GM23338 (cell line): ENCODE measurements at regions not wholly inside any gene's neighbourhood (a gene's known extent, or its start where the extent isn't known, plus 50 kb on each side); places are given as distances from the start of the nearest gene placed in this dataset.

ENCODE experiments used
- ATAC-seq: fragments of 200-7000 bp; cut with Tn5 transposase; 3 replicates; pipeline ENCODE4 v1.9.1; 2020
- DNase-seq: peaks from one replicate; pipeline ENCODE4 v3.0.0-alpha.2; 2015; ENCODE audit warnings: low spot score
- H2AFZ ChIP-seq: fragments of 200-600 bp; sonication (generic); 2 replicates; pipeline ENCODE4 v1.8.0; 2016; ENCODE audit warnings: antibody characterized with exemption, mild to moderate bottlenecking, moderate library complexity
- H3F3A ChIP-seq: fragments of 200-600 bp; sonication (generic); replicated peaks from 2 replicates; pipeline ENCODE4 v1.8.0; 2017; ENCODE audit warnings: antibody characterized with exemption, mixed run types, low read depth
- H3K27ac ChIP-seq: fragments of 200-600 bp; sonication (generic); 2 replicates; pipeline ENCODE4 v1.6.1; 2016; ENCODE audit warnings: low read depth
- H3K27me3 ChIP-seq: fragments of 200-600 bp; sonication (generic); 2 replicates; pipeline ENCODE4 v1.8.0; 2016; ENCODE audit warnings: mild to moderate bottlenecking, mixed run types, moderate library complexity; ENCODE audit not compliant: insufficient read depth
- H3K36me3 ChIP-seq: fragments of 200-600 bp; sonication (generic); 2 replicates; pipeline ENCODE4 v1.8.0; 2016; ENCODE audit warnings: mild to moderate bottlenecking; ENCODE audit not compliant: insufficient read depth
- H3K4me1 ChIP-seq: fragments of 200-600 bp; sonication (generic); 2 replicates; pipeline ENCODE4 v1.8.0; 2016; ENCODE audit warnings: mild to moderate bottlenecking, moderate library complexity; ENCODE audit not compliant: insufficient read depth
- H3K4me2 ChIP-seq: fragments of 200-600 bp; sonication (generic); 2 replicates; pipeline ENCODE4 v1.7.1; 2017; ENCODE audit warnings: mixed run types
- H3K4me3 ChIP-seq: fragments of 200-600 bp; sonication (generic); 2 replicates; pipeline ENCODE4 v1.6.1; 2016; ENCODE audit warnings: mixed run types
- H3K79me2 ChIP-seq: fragments of 200-600 bp; sonication (generic); replicated peaks from 2 replicates; pipeline ENCODE4 v1.8.0; 2017; ENCODE audit warnings: mild to moderate bottlenecking; ENCODE audit not compliant: insufficient read depth
- H3K9me2 ChIP-seq: fragments of 200-600 bp; sonication (generic); 2 replicates; pipeline ENCODE4 v1.8.0; 2017; ENCODE audit not compliant: insufficient read depth
- H4K20me1 ChIP-seq: fragments of 200-600 bp; sonication (generic); replicated peaks from 2 replicates; pipeline ENCODE4 v1.8.0; 2017; ENCODE audit warnings: mild to moderate bottlenecking; ENCODE audit not compliant: insufficient read depth
- H3K27ac Mint-ChIP-seq: 2 replicates; pipeline ENCODE4 v1.8.0; 2020; ENCODE audit warnings: inconsistent platforms, mild to moderate bottlenecking, moderate library complexity, mixed read lengths
- H3K27me3 Mint-ChIP-seq: 3 replicates; pipeline ENCODE4 v1.8.0; 2022; ENCODE audit warnings: low read depth, mild to moderate bottlenecking, moderate library complexity, mixed read lengths, inconsistent platforms; ENCODE audit not compliant: insufficient read depth, poor library complexity
- H3K36me3 Mint-ChIP-seq: 3 replicates; pipeline ENCODE4 v1.8.0; 2021; ENCODE audit warnings: low read depth, mild to moderate bottlenecking, inconsistent platforms, moderate library complexity, mixed read lengths
- H3K4me1 Mint-ChIP-seq: 3 replicates; pipeline ENCODE4 v1.8.0; 2020; ENCODE audit warnings: mild to moderate bottlenecking, inconsistent platforms, mixed read lengths
- H3K4me3 Mint-ChIP-seq: 3 replicates; pipeline ENCODE4 v1.8.0; 2021; ENCODE audit warnings: moderate library complexity, mild to moderate bottlenecking, inconsistent platforms, mixed read lengths
- H3K9me3 Mint-ChIP-seq: 3 replicates; pipeline ENCODE4 v1.8.0; 2020; ENCODE audit warnings: moderate library complexity, mild to moderate bottlenecking, inconsistent platforms, mixed read lengths
- CREB1 ChIP-seq: fragments of 250-450 bp; sonication (Bioruptor Pico); IDR thresholded peaks from 2 replicates; pipeline ENCODE4 v1.5.0; 2020; ENCODE audit warnings: low read depth, mild to moderate bottlenecking, moderate library complexity
- ETS1 ChIP-seq: IDR thresholded peaks from 2 replicates; pipeline ENCODE4 v1.6.1; 2016; ENCODE audit warnings: antibody characterized with exemption
- EZH2 ChIP-seq: fragments of 200-600 bp; sonication (generic); IDR thresholded peaks from one replicate; pipeline ENCODE4 v1.8.0; 2017; ENCODE audit warnings: antibody characterized with exemption, mild to moderate bottlenecking, low read depth; ENCODE audit not compliant: unreplicated experiment
- EZH2phosphoT487 ChIP-seq: fragments of 200-600 bp; sonication (generic); IDR thresholded peaks from one replicate; pipeline ENCODE4 v1.8.1; 2018; ENCODE audit warnings: antibody characterized with exemption; ENCODE audit not compliant: unreplicated experiment
- JUNB ChIP-seq: IDR thresholded peaks from one replicate; pipeline ENCODE4 v1.6.1; 2016; ENCODE audit warnings: antibody characterized with exemption; ENCODE audit not compliant: unreplicated experiment
- NANOG ChIP-seq: IDR thresholded peaks from 2 replicates; pipeline ENCODE4 v1.6.1; 2016; ENCODE audit warnings: antibody characterized with exemption, borderline replicate concordance
- POLR2AphosphoS5 ChIP-seq: IDR thresholded peaks from 2 replicates; pipeline ENCODE4 v1.6.1; 2016; ENCODE audit warnings: antibody characterized with exemption, low read depth
- REST ChIP-seq: IDR thresholded peaks from one replicate; pipeline ENCODE4 v1.6.1; 2018; ENCODE audit warnings: antibody characterized with exemption; ENCODE audit not compliant: unreplicated experiment
- STAT1 ChIP-seq: IDR thresholded peaks from one replicate; pipeline ENCODE4 v1.6.1; 2016; ENCODE audit warnings: antibody characterized with exemption; ENCODE audit not compliant: unreplicated experiment
- ZNF114 ChIP-seq: fragments of 250-450 bp; sonication (Bioruptor Pico); IDR thresholded peaks from 2 replicates; pipeline ENCODE4 v1.5.0; 2020; ENCODE audit warnings: mild to moderate bottlenecking, moderate library complexity
- ZNF331 ChIP-seq: fragments of 250-450 bp; sonication (Bioruptor Pico); IDR thresholded peaks from 2 replicates; pipeline ENCODE4 v1.5.0; 2020; ENCODE audit warnings: low read depth, mild to moderate bottlenecking, moderate library complexity
- TF ChIP-seq, protein P1 (sequence below): fragments of 250-450 bp; sonication (Bioruptor Pico); IDR thresholded peaks from 2 replicates; pipeline ENCODE4 v1.5.0; 2020; ENCODE audit warnings: mild to moderate bottlenecking, moderate library complexity
- TF ChIP-seq, protein P2 (sequence below), 2 experiments: fragments of 200-600 bp in 1 of 2; sonication (generic) in 1 of 2; conservative IDR thresholded peaks; 2 replicates each; pipeline versions ENCODE4 v1.5.1 to v1.6.1; 2016 to 2017; ENCODE audit warnings: antibody characterized with exemption in 2 of 2, low read depth in 2 of 2, mild to moderate bottlenecking in 2 of 2, moderate library complexity in 1 of 2

DNA sequence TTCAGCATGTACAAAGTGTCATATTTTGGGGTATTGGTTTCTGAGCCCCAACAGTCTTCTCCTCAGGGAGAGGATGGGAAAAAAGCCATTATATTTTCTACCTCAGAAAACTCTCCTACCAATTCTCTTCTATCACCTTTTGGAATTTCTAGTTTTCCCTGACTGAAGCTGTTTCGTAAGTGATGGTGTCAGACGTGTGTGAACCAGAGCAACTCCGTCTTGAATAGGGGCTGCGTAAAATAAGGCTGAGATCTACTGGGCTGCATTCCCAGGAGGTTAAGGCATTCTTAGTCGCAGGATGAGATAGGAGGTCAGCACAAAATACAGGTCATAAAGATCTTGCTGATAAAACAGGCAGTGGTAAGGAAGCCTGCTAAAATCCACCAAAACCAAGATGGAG lies 197.3 kb upstream of the C9orf72 start:
- ATAC-seq (no peak), DNase-seq (no peak)
- H3K36me3 ChIP-seq, result no peaks in the 10 kb centered on the region
- no peak overlapping the region for H2AFZ ChIP-seq
- Mint-ChIP-seq H3K9me3 (no peaks in the 10 kb centered on the region), H3K4me3 (no peak overlapping the region), H3K4me1 (peaks cover 10% of the 10 kb centered on the region), H3K27me3 (no peaks in the 10 kb centered on the region), H3K27ac (no peak overlapping the region; the same call in 1 of the 2 replicates), H3K36me3 (peaks cover 4% of the 10 kb centered on the region)
- H3K4me3 ChIP-seq, result no peak overlapping the region
- TF ChIP-seq ETS1 (no peak), EZH2phosphoT487 (no peak), ZNF114 (CRISPR knock-in tag) (no peak), EZH2 (no peak), REST (no peak), JUNB (no peak), CREB1 (no peak), STAT1 (no peak), NANOG (no peak), POLR2AphosphoS5 (no peak), ZNF331 (CRISPR knock-in tag) (no peak)
- TF ChIP-seq, protein P1, sequence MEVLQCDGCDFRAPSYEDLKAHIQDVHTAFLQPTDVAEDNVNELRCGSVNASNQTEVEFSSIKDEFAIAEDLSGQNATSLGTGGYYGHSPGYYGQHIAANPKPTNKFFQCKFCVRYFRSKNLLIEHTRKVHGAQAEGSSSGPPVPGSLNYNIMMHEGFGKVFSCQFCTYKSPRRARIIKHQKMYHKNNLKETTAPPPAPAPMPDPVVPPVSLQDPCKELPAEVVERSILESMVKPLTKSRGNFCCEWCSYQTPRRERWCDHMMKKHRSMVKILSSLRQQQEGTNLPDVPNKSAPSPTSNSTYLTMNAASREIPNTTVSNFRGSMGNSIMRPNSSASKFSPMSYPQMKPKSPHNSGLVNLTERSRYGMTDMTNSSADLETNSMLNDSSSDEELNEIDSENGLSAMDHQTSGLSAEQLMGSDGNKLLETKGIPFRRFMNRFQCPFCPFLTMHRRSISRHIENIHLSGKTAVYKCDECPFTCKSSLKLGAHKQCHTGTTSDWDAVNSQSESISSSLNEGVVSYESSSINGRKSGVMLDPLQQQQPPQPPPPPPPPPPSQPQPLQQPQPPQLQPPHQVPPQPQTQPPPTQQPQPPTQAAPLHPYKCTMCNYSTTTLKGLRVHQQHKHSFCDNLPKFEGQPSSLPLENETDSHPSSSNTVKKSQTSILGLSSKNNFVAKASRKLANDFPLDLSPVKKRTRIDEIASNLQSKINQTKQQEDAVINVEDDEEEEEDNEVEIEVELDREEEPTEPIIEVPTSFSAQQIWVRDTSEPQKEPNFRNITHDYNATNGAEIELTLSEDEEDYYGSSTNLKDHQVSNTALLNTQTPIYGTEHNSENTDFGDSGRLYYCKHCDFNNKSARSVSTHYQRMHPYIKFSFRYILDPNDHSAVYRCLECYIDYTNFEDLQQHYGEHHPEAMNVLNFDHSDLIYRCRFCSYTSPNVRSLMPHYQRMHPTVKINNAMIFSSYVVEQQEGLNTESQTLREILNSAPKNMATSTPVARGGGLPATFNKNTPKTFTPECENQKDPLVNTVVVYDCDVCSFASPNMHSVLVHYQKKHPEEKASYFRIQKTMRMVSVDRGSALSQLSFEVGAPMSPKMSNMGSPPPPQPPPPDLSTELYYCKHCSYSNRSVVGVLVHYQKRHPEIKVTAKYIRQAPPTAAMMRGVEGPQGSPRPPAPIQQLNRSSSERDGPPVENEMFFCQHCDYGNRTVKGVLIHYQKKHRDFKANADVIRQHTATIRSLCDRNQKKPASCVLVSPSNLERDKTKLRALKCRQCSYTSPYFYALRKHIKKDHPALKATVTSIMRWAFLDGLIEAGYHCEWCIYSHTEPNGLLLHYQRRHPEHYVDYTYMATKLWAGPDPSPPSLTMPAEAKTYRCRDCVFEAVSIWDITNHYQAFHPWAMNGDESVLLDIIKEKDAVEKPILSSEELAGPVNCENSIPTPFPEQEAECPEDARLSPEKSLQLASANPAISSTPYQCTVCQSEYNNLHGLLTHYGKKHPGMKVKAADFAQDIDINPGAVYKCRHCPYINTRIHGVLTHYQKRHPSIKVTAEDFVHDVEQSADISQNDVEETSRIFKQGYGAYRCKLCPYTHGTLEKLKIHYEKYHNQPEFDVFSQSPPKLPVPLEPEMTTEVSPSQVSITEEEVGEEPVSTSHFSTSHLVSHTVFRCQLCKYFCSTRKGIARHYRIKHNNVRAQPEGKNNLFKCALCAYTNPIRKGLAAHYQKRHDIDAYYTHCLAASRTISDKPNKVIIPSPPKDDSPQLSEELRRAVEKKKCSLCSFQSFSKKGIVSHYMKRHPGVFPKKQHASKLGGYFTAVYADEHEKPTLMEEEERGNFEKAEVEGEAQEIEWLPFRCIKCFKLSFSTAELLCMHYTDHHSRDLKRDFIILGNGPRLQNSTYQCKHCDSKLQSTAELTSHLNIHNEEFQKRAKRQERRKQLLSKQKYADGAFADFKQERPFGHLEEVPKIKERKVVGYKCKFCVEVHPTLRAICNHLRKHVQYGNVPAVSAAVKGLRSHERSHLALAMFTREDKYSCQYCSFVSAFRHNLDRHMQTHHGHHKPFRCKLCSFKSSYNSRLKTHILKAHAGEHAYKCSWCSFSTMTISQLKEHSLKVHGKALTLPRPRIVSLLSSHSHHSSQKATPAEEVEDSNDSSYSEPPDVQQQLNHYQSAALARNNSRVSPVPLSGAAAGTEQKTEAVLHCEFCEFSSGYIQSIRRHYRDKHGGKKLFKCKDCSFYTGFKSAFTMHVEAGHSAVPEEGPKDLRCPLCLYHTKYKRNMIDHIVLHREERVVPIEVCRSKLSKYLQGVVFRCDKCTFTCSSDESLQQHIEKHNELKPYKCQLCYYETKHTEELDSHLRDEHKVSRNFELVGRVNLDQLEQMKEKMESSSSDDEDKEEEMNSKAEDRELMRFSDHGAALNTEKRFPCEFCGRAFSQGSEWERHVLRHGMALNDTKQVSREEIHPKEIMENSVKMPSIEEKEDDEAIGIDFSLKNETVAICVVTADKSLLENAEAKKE (CRISPR knock-in tag), result no peak
- TF ChIP-seq, protein P2, sequence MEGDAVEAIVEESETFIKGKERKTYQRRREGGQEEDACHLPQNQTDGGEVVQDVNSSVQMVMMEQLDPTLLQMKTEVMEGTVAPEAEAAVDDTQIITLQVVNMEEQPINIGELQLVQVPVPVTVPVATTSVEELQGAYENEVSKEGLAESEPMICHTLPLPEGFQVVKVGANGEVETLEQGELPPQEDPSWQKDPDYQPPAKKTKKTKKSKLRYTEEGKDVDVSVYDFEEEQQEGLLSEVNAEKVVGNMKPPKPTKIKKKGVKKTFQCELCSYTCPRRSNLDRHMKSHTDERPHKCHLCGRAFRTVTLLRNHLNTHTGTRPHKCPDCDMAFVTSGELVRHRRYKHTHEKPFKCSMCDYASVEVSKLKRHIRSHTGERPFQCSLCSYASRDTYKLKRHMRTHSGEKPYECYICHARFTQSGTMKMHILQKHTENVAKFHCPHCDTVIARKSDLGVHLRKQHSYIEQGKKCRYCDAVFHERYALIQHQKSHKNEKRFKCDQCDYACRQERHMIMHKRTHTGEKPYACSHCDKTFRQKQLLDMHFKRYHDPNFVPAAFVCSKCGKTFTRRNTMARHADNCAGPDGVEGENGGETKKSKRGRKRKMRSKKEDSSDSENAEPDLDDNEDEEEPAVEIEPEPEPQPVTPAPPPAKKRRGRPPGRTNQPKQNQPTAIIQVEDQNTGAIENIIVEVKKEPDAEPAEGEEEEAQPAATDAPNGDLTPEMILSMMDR (conservative IDR thresholded peaks at IDR 0.05; ENCODE audit: low read depth in 2 of 2), result no peak
- peaks cover 14% of the 10 kb centered on the region for H3K9me2 ChIP-seq
- no peaks in the 10 kb centered on the region for H3K27me3 ChIP-seq
- H3K4me1 ChIP-seq, result peaks cover 21% of the 10 kb centered on the region; the same call in 1 of the 2 replicates
- H3K79me2 ChIP-seq, result no peaks in the 10 kb centered on the region
- H3K27ac ChIP-seq, result no peak overlapping the region
- H3K4me2 ChIP-seq, result no peak overlapping the region
- H4K20me1 ChIP-seq, result no peaks in the 10 kb centered on the region
- no peaks in the 10 kb centered on the region for H3F3A ChIP-seq
